ENCODE measurements at regions not wholly inside any gene's neighbourhood (a gene's known extent, or its start where the extent isn't known, plus 50 kb on each side); places are given as distances from the start of the nearest gene placed in this dataset.

DNA sequence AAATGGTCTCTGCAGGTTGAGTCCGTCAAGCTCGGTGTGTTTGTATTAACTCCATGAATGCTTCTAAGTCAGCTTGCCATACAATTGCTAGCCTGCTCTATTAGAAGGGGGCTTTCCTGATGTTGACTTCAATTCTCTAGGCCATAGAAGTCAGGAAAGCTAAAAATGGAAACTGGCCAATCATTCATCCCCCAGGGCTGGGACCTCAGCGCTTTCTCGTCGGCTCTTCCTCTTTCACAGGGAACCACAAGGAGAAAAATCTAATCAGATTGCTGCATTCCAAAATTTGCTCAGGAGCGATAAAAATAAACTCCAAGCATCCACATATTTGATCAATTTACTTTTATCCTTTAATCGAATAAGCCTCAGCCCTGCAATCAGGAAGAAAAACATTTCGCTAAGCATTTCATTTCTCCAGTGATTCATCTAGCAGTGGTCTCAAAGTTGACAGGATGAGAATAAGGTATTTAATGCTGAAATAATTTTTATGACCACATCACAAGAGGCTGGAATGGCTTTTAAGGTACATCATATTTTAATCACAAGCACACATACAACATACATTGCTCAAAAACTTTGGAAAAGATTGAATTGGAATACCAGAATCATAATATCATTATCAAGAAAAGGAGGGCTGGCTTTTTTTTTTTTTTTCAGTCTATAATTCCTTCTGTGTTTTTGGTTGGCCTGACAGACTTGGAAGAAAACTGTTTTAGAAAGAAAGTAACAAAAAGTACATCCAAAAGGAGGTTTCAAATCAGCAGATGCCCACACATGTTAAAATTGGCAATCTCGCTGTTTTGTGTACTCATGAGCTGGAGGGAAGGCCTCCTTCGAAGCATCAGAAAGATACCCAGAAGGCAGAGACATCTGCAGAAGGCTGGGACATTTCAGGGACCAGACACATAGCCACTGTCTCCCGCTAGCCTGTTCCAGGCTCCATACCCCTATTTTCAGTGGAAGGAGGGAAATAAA is 316.3 kb downstream of the NUAK1 start:
- TF ChIP-seq, protein P1, sequence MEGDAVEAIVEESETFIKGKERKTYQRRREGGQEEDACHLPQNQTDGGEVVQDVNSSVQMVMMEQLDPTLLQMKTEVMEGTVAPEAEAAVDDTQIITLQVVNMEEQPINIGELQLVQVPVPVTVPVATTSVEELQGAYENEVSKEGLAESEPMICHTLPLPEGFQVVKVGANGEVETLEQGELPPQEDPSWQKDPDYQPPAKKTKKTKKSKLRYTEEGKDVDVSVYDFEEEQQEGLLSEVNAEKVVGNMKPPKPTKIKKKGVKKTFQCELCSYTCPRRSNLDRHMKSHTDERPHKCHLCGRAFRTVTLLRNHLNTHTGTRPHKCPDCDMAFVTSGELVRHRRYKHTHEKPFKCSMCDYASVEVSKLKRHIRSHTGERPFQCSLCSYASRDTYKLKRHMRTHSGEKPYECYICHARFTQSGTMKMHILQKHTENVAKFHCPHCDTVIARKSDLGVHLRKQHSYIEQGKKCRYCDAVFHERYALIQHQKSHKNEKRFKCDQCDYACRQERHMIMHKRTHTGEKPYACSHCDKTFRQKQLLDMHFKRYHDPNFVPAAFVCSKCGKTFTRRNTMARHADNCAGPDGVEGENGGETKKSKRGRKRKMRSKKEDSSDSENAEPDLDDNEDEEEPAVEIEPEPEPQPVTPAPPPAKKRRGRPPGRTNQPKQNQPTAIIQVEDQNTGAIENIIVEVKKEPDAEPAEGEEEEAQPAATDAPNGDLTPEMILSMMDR (IDR thresholded peaks at IDR 0.05): no peak
- Histone ChIP-seq H3K36me3 (no peaks in the 10 kb centered on the region), H3K4me3 (no peak overlapping the region), H3K4me1 (no peaks in the 10 kb centered on the region), H3K27ac (no peak overlapping the region), H3K27me3 (no peaks in the 10 kb centered on the region), H3K9ac (ENCODE audit: low read depth in 2 of 2, low read length in 2 of 2) (no peak overlapping the region), H3K9me3 (no peaks in the 10 kb centered on the region)
- intact Hi-C loops (cut with DNase I): no loop called here
- DNase-seq: no peak

DNA sequence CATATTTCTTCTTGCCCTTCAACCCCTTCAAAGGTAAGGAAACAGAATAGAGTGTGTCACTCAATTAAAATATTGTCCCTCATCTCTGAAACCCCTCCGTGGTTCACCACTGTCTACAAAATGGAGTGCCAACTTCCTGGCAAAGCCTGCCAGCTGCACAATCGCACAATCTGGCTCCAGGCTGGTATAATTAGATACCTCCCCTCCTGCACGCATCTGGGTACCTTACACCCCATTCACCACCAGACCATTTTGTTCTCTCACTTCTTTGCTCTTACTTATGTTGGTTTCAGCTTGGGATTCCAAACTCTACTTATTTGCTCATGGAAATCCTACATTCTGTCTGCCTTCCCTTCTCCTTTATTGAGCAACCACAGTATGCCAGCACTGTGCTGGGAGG is 314.9 kb downstream of the NUAK1 start:
- H3K9me3 ChIP-seq: no peaks in the 10 kb centered on the region
- H3K9ac ChIP-seq (ENCODE audit: low read depth in 2 of 2, low read length in 2 of 2): no peak overlapping the region
- DNase-seq: no peak
- H3K4me1 ChIP-seq: no peaks in the 10 kb centered on the region
- TF ChIP-seq, protein P1 (IDR thresholded peaks at IDR 0.05): no peak
- H3K4me3 ChIP-seq: no peak overlapping the region
- no peak overlapping the region for H3K27ac ChIP-seq
- no peaks in the 10 kb centered on the region for H3K27me3 ChIP-seq
- intact Hi-C loops (cut with DNase I): no loop called here
- H3K36me3 ChIP-seq: no peaks in the 10 kb centered on the region

GRCh38 chr12:105825141-105825540 is 313.6 kb downstream of the NUAK1 start:
- Histone ChIP-seq H3K27ac (no peak overlapping the region), H3K27me3 (no peaks in the 10 kb centered on the region), H3K4me1 (no peaks in the 10 kb centered on the region), H3K9ac (ENCODE audit: low read depth in 2 of 2, low read length in 2 of 2) (no peak overlapping the region), H3K36me3 (no peaks in the 10 kb centered on the region), H3K4me3 (no peak overlapping the region), H3K9me3 (no peaks in the 10 kb centered on the region)
- intact Hi-C loops (cut with DNase I): no loop called here
- DNase-seq: no peak
- TF ChIP-seq, protein P1 (IDR thresholded peaks at IDR 0.05): no peak

DNA sequence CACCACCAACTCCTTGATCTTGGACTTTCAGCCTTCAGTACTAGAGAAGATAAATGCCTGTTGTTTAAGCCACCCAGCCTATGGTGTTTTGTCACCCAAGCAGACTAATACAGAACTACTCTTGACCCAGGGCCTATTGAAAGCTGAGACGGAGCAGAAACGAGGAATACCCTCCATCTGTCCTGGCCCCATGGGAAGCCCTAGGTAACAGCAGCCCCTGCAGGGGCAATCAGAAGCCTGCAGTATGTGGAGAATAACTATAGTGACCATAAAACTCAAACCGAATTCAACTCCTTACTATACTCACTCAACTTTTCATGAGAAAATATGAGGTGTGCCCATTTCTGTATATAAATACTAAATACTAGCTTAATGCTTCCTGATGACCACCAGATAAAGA is 307.4 kb downstream of the NUAK1 start:
- Histone ChIP-seq H3K27ac (no peak overlapping the region), H3K9ac (ENCODE audit: low read depth in 2 of 2, low read length in 2 of 2) (no peak overlapping the region), H3K4me3 (no peak overlapping the region), H3K9me3 (no peaks in the 10 kb centered on the region), H3K36me3 (no peaks in the 10 kb centered on the region), H3K4me1 (no peaks in the 10 kb centered on the region), H3K27me3 (no peaks in the 10 kb centered on the region)
- TF ChIP-seq, protein P1 (IDR thresholded peaks at IDR 0.05): no peak
- intact Hi-C loops (cut with DNase I): no loop called here
- DNase-seq: no peak

DNA sequence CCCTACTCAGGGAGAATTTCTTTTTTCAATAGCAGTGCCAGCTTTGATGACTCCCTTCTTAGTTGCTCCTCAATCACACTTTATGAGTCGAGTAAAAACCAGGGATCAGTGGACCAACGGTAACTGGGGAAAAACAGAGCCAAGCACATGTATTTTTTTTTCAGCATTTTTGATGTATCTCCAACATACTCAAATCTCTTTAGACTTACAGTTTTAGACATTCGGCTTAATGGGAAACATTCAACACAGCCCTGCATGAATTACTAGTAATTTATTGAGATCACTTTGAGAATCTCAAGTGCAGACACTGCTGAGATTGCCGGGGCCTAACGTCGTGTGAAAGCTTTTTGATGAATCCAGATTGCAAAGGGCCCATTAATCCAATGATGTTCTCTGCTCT is 306.7 kb downstream of the NUAK1 start:
- H3K27ac ChIP-seq: no peak overlapping the region
- intact Hi-C loops (cut with DNase I): no loop called here

More for the DNA sequence above, 306.7 kb downstream of the NUAK1 start:
- Histone ChIP-seq H3K4me3 (no peak overlapping the region), H3K36me3 (no peaks in the 10 kb centered on the region), H3K9ac (ENCODE audit: low read depth in 2 of 2, low read length in 2 of 2) (no peak overlapping the region), H3K4me1 (no peaks in the 10 kb centered on the region), H3K27me3 (no peaks in the 10 kb centered on the region), H3K9me3 (no peaks in the 10 kb centered on the region)
- TF ChIP-seq, protein P1 (IDR thresholded peaks at IDR 0.05): no peak
- DNase-seq: no peak

Measured in colonic mucosa (tissue), 4 donors.